SK-N-MC (cell line): ENCODE measurements at regions not wholly inside any gene's neighbourhood (a gene's known extent, or its start where the extent isn't known, plus 50 kb on each side); places are given as distances from the start of the nearest gene placed in this dataset.

Experiments used
- EZH2 ChIP-seq: fragments of 200-600 bp; sonication (generic); IDR thresholded peaks from one replicate; pipeline ENCODE4 v1.6.1; 2017; ENCODE audit warnings: antibody characterized with exemption
- POLR2AphosphoS5 ChIP-seq: IDR thresholded peaks from 2 replicates; pipeline ENCODE4 v1.6.1; 2012; ENCODE audit warnings: mild to moderate bottlenecking, low read depth, low read length, borderline replicate concordance

GRCh38 chr16:86211265-86211664 is 299.1 kb upstream of the FOXF1 start:
- TF ChIP-seq EZH2 (no peak), POLR2AphosphoS5 (no peak)
